Brain microvascular endothelial cell (primary cell): ENCODE measurements at regions not wholly inside any gene's neighbourhood (a gene's known extent, or its start where the extent isn't known, plus 50 kb on each side); places are given as distances from the start of the nearest gene placed in this dataset.

Experiments
- DNase-seq: peaks from one replicate; pipeline ENCODE4 v3.0.0-alpha.2; 2020
- H3K27ac ChIP-seq: fragments of 250-450 bp; sonication (Bioruptor Pico); 2 replicates; pipeline ENCODE4 v1.5.1; 2020; ENCODE audit warnings: mild to moderate bottlenecking, moderate library complexity
- H3K27me3 ChIP-seq: fragments of 250-450 bp; sonication (Bioruptor Pico); replicated peaks from 2 replicates; pipeline ENCODE4 v1.5.1; 2020; ENCODE audit warnings: mild to moderate bottlenecking
- H3K36me3 ChIP-seq: fragments of 250-450 bp; sonication (Bioruptor Pico); replicated peaks from 2 replicates; pipeline ENCODE4 v1.5.1; 2020; ENCODE audit warnings: mild to moderate bottlenecking
- H3K4me3 ChIP-seq: 2 replicates; pipeline ENCODE4 v1.5.1; 2011; ENCODE audit warnings: low read depth, mild to moderate bottlenecking, control low read depth, low read length, moderate library complexity
- CTCF ChIP-seq: IDR thresholded peaks from 2 replicates; pipeline ENCODE4 v1.5.1; 2011; ENCODE audit warnings: low read depth, mild to moderate bottlenecking, moderate library complexity, low read length, control low read depth, inconsistent platforms; ENCODE audit errors: missing control alignments
- in situ Hi-C: cut with HindIII; loops from 2 replicates; pipeline ENCODE4 v1.10.0; 2017; ENCODE audit warnings: low sequenced_read_pairs, low pct_ligation_motif_present

GRCh38 chr5:173733425-173733824, 117.0 kb upstream of the BOD1 start:
- in situ Hi-C loops: no loop called here
- no peak overlapping the region for H3K4me3 ChIP-seq
- no peak for DNase-seq
- no peak overlapping the region for H3K27ac ChIP-seq
- no peaks in the 10 kb centered on the region for H3K36me3 ChIP-seq
- TF ChIP-seq CTCF: no peak
- H3K27me3 ChIP-seq: no peaks in the 10 kb centered on the region

GRCh38 chr5:173733831-173734501, 117.5 kb upstream of the BOD1 start:
- no peak for DNase-seq
- Histone ChIP-seq H3K36me3 (no peaks in the 10 kb centered on the region), H3K27ac (no peak overlapping the region), H3K4me3 (no peak overlapping the region), H3K27me3 (no peaks in the 10 kb centered on the region)
- no peak for TF ChIP-seq CTCF
- in situ Hi-C loops: no loop called here

- in situ Hi-C loops: no loop called here
- H3K4me3 ChIP-seq: no peak overlapping the region
- no peak for DNase-seq
- H3K27ac ChIP-seq: no peak overlapping the region
- TF ChIP-seq CTCF: no peak
- no peaks in the 10 kb centered on the region for H3K36me3 ChIP-seq
- H3K27me3 ChIP-seq: no peaks in the 10 kb centered on the region
Observed at GRCh38 chr5:173734716-173735115, 118.3 kb upstream of the BOD1 start.

- no peak for TF ChIP-seq CTCF
- in situ Hi-C loops: no loop called here
- Histone ChIP-seq H3K4me3 (no peak overlapping the region), H3K36me3 (no peaks in the 10 kb centered on the region), H3K27ac (no peak overlapping the region), H3K27me3 (no peaks in the 10 kb centered on the region)
- no peak for DNase-seq
Observed at GRCh38 chr5:173735184-173735583, 118.7 kb upstream of the BOD1 start.

GRCh38 chr5:173735691-173736090, 119.2 kb upstream of the BOD1 start:
- in situ Hi-C loops: no loop called here
- H3K4me3 ChIP-seq: no peak overlapping the region
- H3K27me3 ChIP-seq: no peaks in the 10 kb centered on the region
- TF ChIP-seq CTCF: no peak
- DNase-seq: no peak
- no peak overlapping the region for H3K27ac ChIP-seq
- no peaks in the 10 kb centered on the region for H3K36me3 ChIP-seq

- DNase-seq: no peak
- TF ChIP-seq CTCF: no peak
- no peak overlapping the region for H3K27ac ChIP-seq
- H3K27me3 ChIP-seq: no peaks in the 10 kb centered on the region
- in situ Hi-C loops: no loop called here
- no peaks in the 10 kb centered on the region for H3K36me3 ChIP-seq
- H3K4me3 ChIP-seq: no peak overlapping the region
Observed at GRCh38 chr5:173736374-173736773, 119.9 kb upstream of the BOD1 start.
